Panc1 (cell line): ENCODE measurements at regions not wholly inside any gene's neighbourhood (a gene's known extent, or its start where the extent isn't known, plus 50 kb on each side); places are given as distances from the start of the nearest gene placed in this dataset.

Experiments used
- ATAC-seq: fragments of 200-7000 bp; cut with Tn5 transposase; 2 replicates; pipeline ENCODE4 v1.9.1; 2020; ENCODE audit warnings: mild to moderate bottlenecking, moderate library complexity
- BruUV-seq: library from RNA; stranded (reverse); fragments of 400-500 nt; replicated peaks from 2 replicates; lab custom pipeline; 2021; lab: Mats Ljungman, UMichigan
- CTCF ChIA-PET: fragments of 300-600 bp; sonication (Branson Sonifier 250); formaldehyde crosslinking; loops from one replicate; lab custom pipeline; 2022; ENCODE audit warnings: antibody characterized with exemption; lab: Charles Lee
- POLR2A ChIA-PET: fragments of 300-600 bp; sonication (Branson Sonifier 250); formaldehyde crosslinking; loops from one replicate; lab custom pipeline; 2022; ENCODE audit warnings: antibody characterized with exemption; lab: Charles Lee
- DNase-seq: peaks from one replicate; pipeline ENCODE4 v3.0.0-alpha.2; 2010; ENCODE audit warnings: low read depth, low spot score
- H3K27ac ChIP-seq: 2 replicates; pipeline ENCODE4 v1.5.1; 2011; ENCODE audit warnings: mild to moderate bottlenecking, low read length, inconsistent platforms
- H3K27me3 ChIP-seq: fragments of 200-500 bp; sonication (Bioruptor generic); 2 replicates; pipeline ENCODE4 v1.6.0; 2014; ENCODE audit warnings: low read length, inconsistent platforms; ENCODE audit not compliant: control insufficient read depth, insufficient read depth
- H3K36me3 ChIP-seq: fragments of 200-500 bp; sonication (Bioruptor generic); 2 replicates; pipeline ENCODE4 v1.5.1; 2014; ENCODE audit warnings: inconsistent platforms, mild to moderate bottlenecking, low read length, moderate library complexity; ENCODE audit not compliant: control insufficient read depth, insufficient read depth
- H3K4me1 ChIP-seq: 2 replicates; pipeline ENCODE4 v1.5.1; 2011; ENCODE audit warnings: inconsistent platforms, mild to moderate bottlenecking, low read length, moderate library complexity; ENCODE audit not compliant: control insufficient read depth, insufficient read depth
- H3K4me3 ChIP-seq, 2 experiments: 2 replicates each; pipeline ENCODE4 v1.5.1; 2011 to 2012; ENCODE audit warnings: low read depth in 2 of 2, low read length in 2 of 2, mild to moderate bottlenecking in 2 of 2, inconsistent platforms in 1 of 2, moderate library complexity in 1 of 2
- H3K9me3 ChIP-seq: fragments of 200-500 bp; sonication (Bioruptor generic); 2 replicates; pipeline ENCODE4 v1.5.1; 2014; ENCODE audit warnings: low read depth, mild to moderate bottlenecking, inconsistent platforms, low read length, moderate library complexity; ENCODE audit not compliant: control insufficient read depth, insufficient read depth
- CTCF ChIP-seq: fragments of 450-650 bp; IDR thresholded peaks from 2 replicates; pipeline ENCODE4 v1.5.1; 2017; ENCODE audit warnings: mild to moderate bottlenecking
- POLR2AphosphoS5 ChIP-seq: IDR thresholded peaks from 2 replicates; pipeline ENCODE4 v1.6.1; 2012; ENCODE audit warnings: mild to moderate bottlenecking, low read depth, low read length, moderate library complexity
- REST ChIP-seq, 2 experiments: IDR thresholded peaks; 2 replicates each; pipeline ENCODE4 v1.6.1; 2011 to 2012; ENCODE audit warnings: low read depth in 2 of 2, control low read depth in 1 of 2, low read length in 1 of 2, mild to moderate bottlenecking in 1 of 2, moderate library complexity in 1 of 2; ENCODE audit not compliant: insufficient read depth in 1 of 2
- SIN3A ChIP-seq: IDR thresholded peaks from 2 replicates; pipeline ENCODE4 v1.6.1; 2012; ENCODE audit warnings: low read depth, mild to moderate bottlenecking, low read length, moderate library complexity, borderline replicate concordance; ENCODE audit not compliant: insufficient read depth
- TCF7L2 ChIP-seq: IDR thresholded peaks from 2 replicates; pipeline ENCODE4 v1.6.1; 2011; ENCODE audit warnings: mild to moderate bottlenecking, low read depth, low read length, inconsistent platforms
- in situ Hi-C: cut with HindIII; loops from 2 replicates; pipeline ENCODE4 v1.10.0; 2016; ENCODE audit warnings: low sequenced_read_pairs, low pct_unique_long_range_greater_than_20kb
- intact Hi-C: fragments of 100-400 bp; cut with micrococcal nuclease; formaldehyde crosslinking; loops from one replicate; pipeline ENCODE4 v1.10.0; 2022; ENCODE audit not compliant: unreplicated experiment

GRCh38 chr5:56356836-56357160 is 123.7 kb upstream of the ANKRD55 start:
- POLR2A ChIA-PET: no interaction called here
- intact Hi-C loops (no loop called here), in situ Hi-C loops (no loop called here)
- Histone ChIP-seq H3K27me3 (no peaks in the 10 kb centered on the region), H3K27ac (no peak overlapping the region; the same call in 1 of the 2 replicates), H3K4me1 (peaks cover 12% of the 10 kb centered on the region; the same call in 1 of the 2 replicates), H3K9me3 (no peaks in the 10 kb centered on the region), H3K36me3 (no peaks in the 10 kb centered on the region), H3K4me3 (no peak overlapping the region)
- BruUV-seq: no TSS peak
- TF ChIP-seq CTCF (no peak), SIN3A (no peak), TCF7L2 (no peak), POLR2AphosphoS5 (no peak), REST (IDR thresholded peaks at IDR 0.05; ENCODE audit: insufficient read depth in 1 of 2, low read depth in 2 of 2, low read length in 1 of 2) (no peak)
- ATAC-seq (no peak), DNase-seq (no peak)
- CTCF ChIA-PET: no interaction called here

- no TSS peak for BruUV-seq
Measured at GRCh38 chr5:56356121-56356835, 123.1 kb upstream of the ANKRD55 start.

GRCh38 chr5:56354836-56355235 is 121.7 kb upstream of the ANKRD55 start:
- CTCF ChIA-PET: no interaction called here
- POLR2A ChIA-PET: no interaction called here
- Histone ChIP-seq H3K4me1 (peaks cover 27% of the 10 kb centered on the region), H3K27me3 (no peaks in the 10 kb centered on the region), H3K27ac (no peak overlapping the region), H3K36me3 (no peaks in the 10 kb centered on the region), H3K4me3 (no peak overlapping the region), H3K9me3 (no peaks in the 10 kb centered on the region)
- ATAC-seq (no peak), DNase-seq (no peak)
- intact Hi-C loops (no loop called here), in situ Hi-C loops (no loop called here)
- no peak for TF ChIP-seq TCF7L2
- no peak for TF ChIP-seq POLR2AphosphoS5
- no peak for TF ChIP-seq SIN3A
- no peak for TF ChIP-seq CTCF
- TF ChIP-seq REST (IDR thresholded peaks at IDR 0.05; ENCODE audit: insufficient read depth in 1 of 2, low read depth in 2 of 2, low read length in 1 of 2): no peak
- no TSS peak for BruUV-seq

More at GRCh38 chr5:56356121-56356835, 123.1 kb upstream of the ANKRD55 start:
- Histone ChIP-seq H3K27ac (peak overlapping the region; percentile 53), H3K4me3 (no peak overlapping the region), H3K36me3 (no peaks in the 10 kb centered on the region), H3K4me1 (peaks cover 14% of the 10 kb centered on the region), H3K27me3 (no peaks in the 10 kb centered on the region), H3K9me3 (no peaks in the 10 kb centered on the region)
- TF ChIP-seq TCF7L2 (peak; percentile 84), SIN3A (no peak)
- ATAC-seq (peak; percentile 54), DNase-seq (no peak)
- ChIA-PET CTCF (no interaction called here), POLR2A (no interaction called here)
- in situ Hi-C loops: no loop called here
- intact Hi-C loops: no loop called here
